IMR-90 (cell line): ENCODE measurements at regions not wholly inside any gene's neighbourhood (a gene's known extent, or its start where the extent isn't known, plus 50 kb on each side); places are given as distances from the start of the nearest gene placed in this dataset.

Source experiments
- CEBPB ChIP-seq: IDR thresholded peaks from 2 replicates; pipeline ENCODE4 v1.6.1; 2012; ENCODE audit warnings: low read depth, low read length, improper control_type of control experiment
- CHD1 ChIP-seq: IDR thresholded peaks from 2 replicates; pipeline ENCODE4 v1.6.1; 2012; ENCODE audit warnings: low read depth, low read length, improper control_type of control experiment
- CTCF ChIP-seq: conservative IDR thresholded peaks from 2 replicates; pipeline ENCODE4 v1.5.1; 2012; ENCODE audit warnings: mild to moderate bottlenecking, low read depth, low read length, improper control_type of control experiment
- ELK1 ChIP-seq: fragments of 150-350 bp; IDR thresholded peaks from 2 replicates; pipeline ENCODE4 v1.6.1; 2016; ENCODE audit warnings: low read depth, mild to moderate bottlenecking, low read length, moderate library complexity, borderline replicate concordance
- FOS ChIP-seq: fragments of 150-350 bp; IDR thresholded peaks from 2 replicates; pipeline ENCODE4 v1.6.1; 2016; ENCODE audit warnings: low read depth, low read length
- MAFK ChIP-seq: IDR thresholded peaks from 2 replicates; pipeline ENCODE4 v1.6.1; 2012; ENCODE audit warnings: low read depth, low read length, improper control_type of control experiment
- MXI1 ChIP-seq: IDR thresholded peaks from 2 replicates; pipeline ENCODE4 v1.6.1; 2012; ENCODE audit warnings: low read depth, mild to moderate bottlenecking, low read length, moderate library complexity, borderline replicate concordance
- NFE2L2 ChIP-seq: fragments of 150-350 bp; IDR thresholded peaks from 2 replicates; pipeline ENCODE4 v1.6.1; 2016; ENCODE audit warnings: low read depth, mild to moderate bottlenecking, low read length
- POLR2A ChIP-seq: IDR thresholded peaks from 2 replicates; pipeline ENCODE4 v1.6.1; 2012; ENCODE audit warnings: mild to moderate bottlenecking, low read depth, low read length
- RAD21 ChIP-seq: IDR thresholded peaks from 2 replicates; pipeline ENCODE4 v1.6.1; 2012; ENCODE audit warnings: low read length, improper control_type of control experiment
- RFX5 ChIP-seq: IDR thresholded peaks from 2 replicates; pipeline ENCODE4 v1.8.0; 2012; ENCODE audit warnings: low read depth, mild to moderate bottlenecking, low read length, moderate library complexity
- SMC3 ChIP-seq: fragments of 150-350 bp; IDR thresholded peaks from 2 replicates; pipeline ENCODE4 v1.6.1; 2016; ENCODE audit warnings: low read depth, mild to moderate bottlenecking, antibody characterized with exemption, low read length, moderate library complexity
- USF2 ChIP-seq: fragments of 150-350 bp; IDR thresholded peaks from 2 replicates; pipeline ENCODE4 v1.6.1; 2017; ENCODE audit warnings: mild to moderate bottlenecking, antibody characterized with exemption, low read length, low read depth

GRCh38 chr13:36512771-36513170, 80.5 kb downstream of the CCNA1 start:
- TF ChIP-seq CTCF (no peak), POLR2A (no peak), USF2 (no peak), MXI1 (no peak), CEBPB (no peak), FOS (no peak), SMC3 (no peak), NFE2L2 (no peak), RAD21 (no peak), MAFK (no peak), RFX5 (no peak), ELK1 (no peak), CHD1 (no peak)
